Psoas muscle (tissue), 7 donors: ENCODE measurements at regions not wholly inside any gene's neighbourhood (a gene's known extent, or its start where the extent isn't known, plus 50 kb on each side); places are given as distances from the start of the nearest gene placed in this dataset.

Experiments used
- ATAC-seq, 4 donors: fragments of 200-7000 bp; cut with Tn5 transposase; one replicate each; pipeline ENCODE4 v1.9.1; 2020; ENCODE audit warnings: moderate library complexity in 3 of 4, mild to moderate bottlenecking in 2 of 4
- DNase-seq, 2 donors: peaks; one replicate each; pipeline ENCODE4 v3.0.0-alpha.2; 2020
- H3K27ac ChIP-seq: fragments of 200-600 bp; one replicate; pipeline ENCODE4 v1.8.0; 2022
- H3K27me3 ChIP-seq, 3 donors: fragments of 200-600 bp in 1 of 3; one replicate each; pipeline versions ENCODE4 v1.6.1 to v1.8.0; 2013 to 2022; ENCODE audit warnings: low read length in 2 of 3, mild to moderate bottlenecking in 2 of 3, moderate library complexity in 1 of 3; ENCODE audit not compliant: insufficient read depth in 3 of 3
- H3K36me3 ChIP-seq, 2 donors: fragments of 200-600 bp in 1 of 2; one replicate each; pipeline versions ENCODE4 v1.6.1 to v1.8.0; 2013 to 2022; ENCODE audit warnings: low read depth in 1 of 2, mild to moderate bottlenecking in 1 of 2, moderate library complexity in 1 of 2; ENCODE audit not compliant: insufficient read depth in 1 of 2
- H3K4me1 ChIP-seq: fragments of 200-600 bp; one replicate; pipeline ENCODE4 v1.8.0; 2022
- H3K4me3 ChIP-seq: fragments of 200-600 bp; one replicate; pipeline ENCODE4 v1.8.0; 2022; ENCODE audit warnings: mild to moderate bottlenecking
- H3K9me3 ChIP-seq: fragments of 200-600 bp; one replicate; pipeline ENCODE4 v1.8.0; 2022
- WGBS, 3 donors: extraction: QIAGEN DNeasy Blood & Tissue Kit; methylation state at CpG; one replicate each; pipeline versions ENCODE4 v1.1.6 to v1.1.7; 2013; 5-methylcytosine and 5-hydroxymethylcytosine counted together
- intact Hi-C, 2 donors: fragments of 100-400 bp; cut with DNase I; formaldehyde crosslinking; loops; one replicate each; pipeline versions ENCODE4 v1.11.0 to v1.14.2; 2022
- TF ChIP-seq, protein P1 (sequence below): fragments of 200-600 bp; IDR thresholded peaks from one replicate; pipeline ENCODE4 v1.8.0; 2022; ENCODE audit warnings: antibody characterized with exemption
- donor health status: healthy with polysubstance abuse.
- donor health status: DM: no; HTN: no; CAD: no; lungs with moderate emphysema.
- donor health status: Bipolar disorder and iron deficiency.
- donor health status: healthy.
- donor health status: DM: yes; HTN: yes; CAD: no.
- donor health status: DM: no; HTN: no; CAD: no.
- donor health status: DM: yes; HTN: yes; CAD: no.

DNA sequence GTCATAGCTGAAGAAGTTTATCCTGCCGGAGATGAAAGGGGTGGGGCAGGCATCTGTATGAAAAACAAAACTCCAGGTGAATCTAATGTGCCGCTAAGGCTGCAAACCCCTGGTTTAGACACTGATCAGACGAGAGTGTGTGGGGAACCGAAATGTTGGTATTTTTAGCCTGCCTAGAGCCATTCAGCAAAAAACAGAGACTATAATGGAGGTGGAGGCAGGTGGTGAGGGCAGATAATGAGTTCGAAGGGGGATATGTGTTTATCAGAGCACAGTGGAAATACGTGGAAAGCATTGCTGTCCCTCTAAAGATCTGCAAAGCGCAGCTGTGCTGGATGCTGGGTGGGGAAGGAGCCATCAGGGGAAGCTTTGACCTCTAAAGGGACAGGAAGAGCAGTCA, 127.5 kb upstream of the WSCD1 start:
- TF ChIP-seq, protein P1, sequence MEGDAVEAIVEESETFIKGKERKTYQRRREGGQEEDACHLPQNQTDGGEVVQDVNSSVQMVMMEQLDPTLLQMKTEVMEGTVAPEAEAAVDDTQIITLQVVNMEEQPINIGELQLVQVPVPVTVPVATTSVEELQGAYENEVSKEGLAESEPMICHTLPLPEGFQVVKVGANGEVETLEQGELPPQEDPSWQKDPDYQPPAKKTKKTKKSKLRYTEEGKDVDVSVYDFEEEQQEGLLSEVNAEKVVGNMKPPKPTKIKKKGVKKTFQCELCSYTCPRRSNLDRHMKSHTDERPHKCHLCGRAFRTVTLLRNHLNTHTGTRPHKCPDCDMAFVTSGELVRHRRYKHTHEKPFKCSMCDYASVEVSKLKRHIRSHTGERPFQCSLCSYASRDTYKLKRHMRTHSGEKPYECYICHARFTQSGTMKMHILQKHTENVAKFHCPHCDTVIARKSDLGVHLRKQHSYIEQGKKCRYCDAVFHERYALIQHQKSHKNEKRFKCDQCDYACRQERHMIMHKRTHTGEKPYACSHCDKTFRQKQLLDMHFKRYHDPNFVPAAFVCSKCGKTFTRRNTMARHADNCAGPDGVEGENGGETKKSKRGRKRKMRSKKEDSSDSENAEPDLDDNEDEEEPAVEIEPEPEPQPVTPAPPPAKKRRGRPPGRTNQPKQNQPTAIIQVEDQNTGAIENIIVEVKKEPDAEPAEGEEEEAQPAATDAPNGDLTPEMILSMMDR, result no peak
- no peaks in the 10 kb centered on the region for H3K27me3 ChIP-seq
- H3K36me3 ChIP-seq, result no peaks in the 10 kb centered on the region
- intact Hi-C loops, result no loop called here
- WGBS, 3 donors, result 58 to 74% (median 68%) methylated on average over 7 of the region's 7 CpGs
- H3K27ac ChIP-seq, result no peak overlapping the region
- no peak for ATAC-seq
- H3K4me3 ChIP-seq, result no peak overlapping the region
- no peaks in the 10 kb centered on the region for H3K9me3 ChIP-seq
- no peaks in the 10 kb centered on the region for H3K4me1 ChIP-seq
- DNase-seq, result no peak

DNA sequence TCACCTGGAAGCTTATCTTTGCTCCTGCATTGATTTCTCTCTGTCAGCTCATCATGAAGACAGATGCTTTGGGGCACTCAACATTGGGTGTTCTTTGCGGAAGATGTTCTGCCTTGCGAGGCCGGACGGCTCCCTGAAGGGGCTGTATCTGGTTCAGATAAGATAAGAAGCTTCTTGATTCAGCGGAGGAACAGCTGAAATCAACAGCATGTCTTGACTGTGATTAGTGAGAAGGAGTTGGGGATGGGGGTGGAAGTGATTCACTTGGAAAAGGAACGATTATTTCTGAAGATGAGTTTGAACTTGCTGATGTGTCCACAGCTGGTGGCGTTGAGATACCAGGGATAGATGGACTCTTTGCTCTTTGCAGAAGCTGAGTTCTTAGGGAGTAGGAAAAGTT, 126.9 kb upstream of the WSCD1 start:
- intact Hi-C loops, result no loop called here
- Histone ChIP-seq H3K36me3 (no peaks in the 10 kb centered on the region), H3K27me3 (no peaks in the 10 kb centered on the region), H3K4me1 (no peaks in the 10 kb centered on the region), H3K4me3 (no peak overlapping the region), H3K27ac (no peak overlapping the region), H3K9me3 (no peaks in the 10 kb centered on the region)
- TF ChIP-seq, protein P1, result no peak
- DNase-seq (no peak), ATAC-seq (no peak)
- WGBS, 3 donors, result 80 to 86% (median 85%) methylated on average over 7 of the region's 7 CpGs

- intact Hi-C loops, result no loop called here
- Histone ChIP-seq H3K4me3 (no peak overlapping the region), H3K36me3 (no peaks in the 10 kb centered on the region), H3K27ac (no peak overlapping the region), H3K27me3 (no peaks in the 10 kb centered on the region), H3K9me3 (no peaks in the 10 kb centered on the region), H3K4me1 (no peaks in the 10 kb centered on the region)
- TF ChIP-seq, protein P1, result no peak
- DNase-seq (no peak), ATAC-seq (no peak)
- 63 to 72% (median 71%) methylated on average over 6 of the region's 6 CpGs for WGBS, 3 donors
Measured at GRCh38 chr17:5943982-5944381, 126.2 kb upstream of the WSCD1 start.

DNA sequence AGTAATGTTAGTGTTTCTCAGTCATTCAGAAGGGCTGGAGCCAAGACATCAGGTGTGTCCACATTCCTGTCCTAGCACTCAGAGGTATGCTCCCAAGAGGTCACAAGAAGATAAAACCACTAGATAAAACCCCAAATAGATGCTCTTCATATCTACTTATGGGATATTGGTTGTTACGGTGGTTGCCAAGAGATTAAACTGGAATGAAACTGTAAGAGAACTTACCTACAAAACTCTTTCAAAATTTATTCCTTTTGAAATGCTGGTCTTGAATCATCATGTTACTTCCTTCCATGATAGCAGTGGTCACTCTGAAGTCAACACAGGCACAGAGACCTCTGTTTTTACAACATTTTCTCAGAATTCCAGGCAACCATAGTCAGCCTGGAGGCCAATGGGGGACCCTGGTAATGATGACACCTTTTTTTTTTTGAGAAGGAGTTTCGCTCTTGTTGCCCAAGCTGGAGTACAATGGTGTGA, 122.4 kb upstream of the WSCD1 start:
- intact Hi-C loops, result no loop called here
- 87 to 91% (median 88%) methylated on average over 2 of the region's 2 CpGs for WGBS, 3 donors
- H3K27me3 ChIP-seq, result no peaks in the 10 kb centered on the region
- DNase-seq (no peak), ATAC-seq (no peak)
- no peaks in the 10 kb centered on the region for H3K36me3 ChIP-seq
- no peak overlapping the region for H3K27ac ChIP-seq
- no peaks in the 10 kb centered on the region for H3K9me3 ChIP-seq
- no peaks in the 10 kb centered on the region for H3K4me1 ChIP-seq
- TF ChIP-seq, protein P1, result no peak
- H3K4me3 ChIP-seq, result no peak overlapping the region

GRCh38 chr17:5948811-5949210, 121.4 kb upstream of the WSCD1 start:
- Histone ChIP-seq H3K27ac (no peak overlapping the region), H3K9me3 (no peaks in the 10 kb centered on the region), H3K4me1 (no peaks in the 10 kb centered on the region), H3K36me3 (no peaks in the 10 kb centered on the region), H3K27me3 (no peaks in the 10 kb centered on the region), H3K4me3 (no peak overlapping the region)
- TF ChIP-seq, protein P1, result no peak
- DNase-seq (no peak), ATAC-seq (no peak)
- intact Hi-C loops, result no loop called here
- 88 to 96% (median 92%) methylated on average over 3 of the region's 3 CpGs for WGBS, 3 donors
